Naive B cell (primary cell): ENCODE measurements at regions not wholly inside any gene's neighbourhood (a gene's known extent, or its start where the extent isn't known, plus 50 kb on each side); places are given as distances from the start of the nearest gene placed in this dataset.

Experiments
- ATAC-seq, 2 donors: fragments of 150-1000 bp; cut with Tn5 transposase; 2 replicates each; pipeline ENCODE4 v1.10.0; 2021; ENCODE audit warnings: low read depth in 2 of 2, mild to moderate bottlenecking in 2 of 2, moderate library complexity in 2 of 2
- DNase-seq: peaks from one replicate; pipeline ENCODE4 v3.0.0; 2022
- H3K27ac Mint-ChIP-seq, 6 donors: one replicate each; pipeline ENCODE4 v1.8.0; 2020 to 2022; ENCODE audit warnings: mild to moderate bottlenecking in 6 of 6, mixed read lengths in 6 of 6, moderate library complexity in 5 of 6, inconsistent platforms in 2 of 6
- H3K27me3 Mint-ChIP-seq, 3 donors: one replicate each; pipeline ENCODE4 v1.8.0; 2021 to 2022; ENCODE audit warnings: mixed read lengths in 3 of 3, mild to moderate bottlenecking in 1 of 3
- H3K36me3 Mint-ChIP-seq, 2 donors: one replicate each; pipeline ENCODE4 v1.8.0; 2020 to 2022; ENCODE audit warnings: mixed read lengths in 2 of 2, inconsistent platforms in 1 of 2, mild to moderate bottlenecking in 1 of 2
- H3K4me1 Mint-ChIP-seq, 3 donors: one replicate each; pipeline ENCODE4 v1.8.0; 2020 to 2022; ENCODE audit warnings: mixed read lengths in 3 of 3, inconsistent platforms in 1 of 3, mild to moderate bottlenecking in 1 of 3, moderate library complexity in 1 of 3
- H3K4me3 Mint-ChIP-seq, 8 donors: one replicate each; pipeline ENCODE4 v1.8.0; 2020 to 2022; ENCODE audit warnings: mild to moderate bottlenecking in 8 of 8, mixed read lengths in 8 of 8, moderate library complexity in 8 of 8, inconsistent platforms in 2 of 8
- H3K9me3 Mint-ChIP-seq, 7 donors: one replicate each; pipeline ENCODE4 v1.8.0; 2020 to 2022; ENCODE audit warnings: mixed read lengths in 7 of 7, mild to moderate bottlenecking in 5 of 7, inconsistent platforms in 2 of 7, moderate library complexity in 1 of 7

GRCh38 chr11:111194860-111195568, 50.5 kb upstream of the POU2AF2 start:
- DNase-seq (no peak), ATAC-seq (peak in 1 of 2 donors; percentile 59)
- H3K4me3 Mint-ChIP-seq, result peak overlapping the region in 1 of 8 donors; percentile 2
- no peaks in the 10 kb centered on the region for H3K27me3 Mint-ChIP-seq
- peaks cover 29 to 36% (median 34%) of the 10 kb centered on the region in 3 donors for H3K4me1 Mint-ChIP-seq
- peaks cover 0 to 14% (median 7%) of the 10 kb centered on the region in 7 donors for H3K9me3 Mint-ChIP-seq
- peak overlapping the region in 3 of 6 donors; percentile 23 to 47 (median 46) for H3K27ac Mint-ChIP-seq
- H3K36me3 Mint-ChIP-seq, result peaks cover 0 to 15% of the 10 kb centered on the region in 2 donors

DNA sequence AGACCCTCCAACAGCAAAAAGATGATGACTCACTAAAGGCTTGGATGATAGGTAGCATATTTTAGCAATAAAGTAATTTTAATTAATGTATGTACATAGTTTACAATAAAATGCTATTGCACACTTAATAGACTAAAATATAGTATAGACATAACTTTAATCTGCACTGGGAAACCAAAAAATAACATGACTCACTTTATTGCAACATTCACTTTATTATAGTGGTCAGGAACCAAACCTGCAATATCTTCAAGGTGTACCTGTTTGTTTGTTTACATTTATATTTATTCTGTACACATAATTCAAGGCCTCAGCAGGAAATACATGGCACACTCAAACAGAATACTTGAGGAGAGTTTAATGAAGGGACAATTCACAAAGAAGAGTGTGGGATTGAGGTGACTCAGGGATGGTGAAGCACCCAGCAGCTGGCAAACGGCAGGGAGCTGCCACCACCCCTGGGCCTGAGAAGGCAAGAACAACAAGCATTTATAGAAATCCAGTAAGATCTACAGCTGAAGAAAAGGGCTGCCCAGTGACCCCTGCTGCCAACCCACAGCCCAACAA, 51.5 kb upstream of the POU2AF2 start:
- ATAC-seq, result no peak
- DNase-seq, result no peak
- Mint-ChIP-seq H3K9me3 (peaks cover 0 to 14% (median 7%) of the 10 kb centered on the region in 7 donors), H3K36me3 (peaks cover 0 to 15% of the 10 kb centered on the region in 2 donors), H3K27ac (no peak overlapping the region), H3K27me3 (no peaks in the 10 kb centered on the region), H3K4me1 (peaks cover 27 to 32% (median 30%) of the 10 kb centered on the region in 3 donors), H3K4me3 (no peak overlapping the region)

- peaks cover 0 to 24% of the 10 kb centered on the region in 2 donors for H3K36me3 Mint-ChIP-seq
- ATAC-seq (no peak), DNase-seq (no peak)
- peaks cover 41 to 62% (median 46%) of the 10 kb centered on the region in 3 donors for H3K4me1 Mint-ChIP-seq
- H3K9me3 Mint-ChIP-seq, result peaks cover 0 to 26% (median 9%) of the 10 kb centered on the region in 7 donors
- H3K4me3 Mint-ChIP-seq, result no peak overlapping the region
- H3K27ac Mint-ChIP-seq, result peak overlapping the region in 1 of 6 donors; percentile 4
- H3K27me3 Mint-ChIP-seq, result no peaks in the 10 kb centered on the region
These were observed 56.1 kb upstream of the POU2AF2 start for GRCh38 chr11:111189466-111189865.

- H3K27me3 Mint-ChIP-seq, result no peaks in the 10 kb centered on the region
- ATAC-seq (peak; percentile 90 to 91), DNase-seq (peak; percentile 39)
- H3K4me3 Mint-ChIP-seq, result peak overlapping the region; percentile 2 to 85 (median 54)
- H3K9me3 Mint-ChIP-seq, result peaks cover 0 to 12% (median 3%) of the 10 kb centered on the region in 7 donors
- H3K27ac Mint-ChIP-seq, result peak overlapping the region; percentile 29 to 97 (median 90)
- H3K4me1 Mint-ChIP-seq, result peaks cover 55 to 80% (median 60%) of the 10 kb centered on the region in 3 donors
- peaks cover 0 to 16% of the 10 kb centered on the region in 2 donors for H3K36me3 Mint-ChIP-seq
These were observed 59.1 kb upstream of the POU2AF2 start for GRCh38 chr11:111186308-111186915.

- no peak for DNase-seq
- H3K27ac Mint-ChIP-seq, result peak overlapping the region; percentile 65 to 95 (median 90)
- H3K9me3 Mint-ChIP-seq, result peaks cover 0 to 12% (median 3%) of the 10 kb centered on the region in 7 donors
- ATAC-seq, result peak; percentile 24 to 29
- no peaks in the 10 kb centered on the region for H3K27me3 Mint-ChIP-seq
- peaks cover 0 to 16% of the 10 kb centered on the region in 2 donors for H3K36me3 Mint-ChIP-seq
- peak overlapping the region in 7 of 8 donors; percentile 19 to 80 (median 73) for H3K4me3 Mint-ChIP-seq
- H3K4me1 Mint-ChIP-seq, result peaks cover 58 to 76% (median 58%) of the 10 kb centered on the region in 3 donors
These were observed 60.3 kb upstream of the POU2AF2 start for GRCh38 chr11:111185266-111185665.

DNA sequence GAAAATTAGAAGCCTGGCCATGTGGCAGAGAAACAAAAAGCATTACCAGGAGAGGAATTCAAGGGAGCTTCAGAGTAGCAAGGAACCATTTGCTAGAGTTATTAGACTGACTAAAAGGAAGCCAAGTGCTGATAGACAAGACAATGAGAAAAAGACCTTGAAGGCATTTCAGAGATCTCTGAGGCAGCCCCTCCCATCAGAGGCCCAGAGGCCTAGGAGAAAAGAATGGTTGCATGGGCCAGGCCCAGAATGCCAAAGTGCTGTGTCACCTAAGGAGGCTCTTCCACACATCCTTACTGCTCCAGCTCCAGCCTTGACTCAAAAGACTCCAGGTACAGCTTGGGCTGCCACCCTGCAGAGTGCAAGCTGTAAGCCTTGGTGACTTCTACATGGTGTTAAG, 61.8 kb upstream of the POU2AF2 start:
- H3K4me1 Mint-ChIP-seq, result peaks cover 63 to 82% (median 66%) of the 10 kb centered on the region in 3 donors
- peak overlapping the region in 1 of 8 donors; percentile 26 for H3K4me3 Mint-ChIP-seq
- no peak for DNase-seq
- no peaks in the 10 kb centered on the region for H3K27me3 Mint-ChIP-seq
- peaks cover 0 to 16% of the 10 kb centered on the region in 2 donors for H3K36me3 Mint-ChIP-seq
- no peak overlapping the region for H3K27ac Mint-ChIP-seq
- peaks cover 0 to 12% (median 3%) of the 10 kb centered on the region in 7 donors for H3K9me3 Mint-ChIP-seq
- no peak for ATAC-seq

DNA sequence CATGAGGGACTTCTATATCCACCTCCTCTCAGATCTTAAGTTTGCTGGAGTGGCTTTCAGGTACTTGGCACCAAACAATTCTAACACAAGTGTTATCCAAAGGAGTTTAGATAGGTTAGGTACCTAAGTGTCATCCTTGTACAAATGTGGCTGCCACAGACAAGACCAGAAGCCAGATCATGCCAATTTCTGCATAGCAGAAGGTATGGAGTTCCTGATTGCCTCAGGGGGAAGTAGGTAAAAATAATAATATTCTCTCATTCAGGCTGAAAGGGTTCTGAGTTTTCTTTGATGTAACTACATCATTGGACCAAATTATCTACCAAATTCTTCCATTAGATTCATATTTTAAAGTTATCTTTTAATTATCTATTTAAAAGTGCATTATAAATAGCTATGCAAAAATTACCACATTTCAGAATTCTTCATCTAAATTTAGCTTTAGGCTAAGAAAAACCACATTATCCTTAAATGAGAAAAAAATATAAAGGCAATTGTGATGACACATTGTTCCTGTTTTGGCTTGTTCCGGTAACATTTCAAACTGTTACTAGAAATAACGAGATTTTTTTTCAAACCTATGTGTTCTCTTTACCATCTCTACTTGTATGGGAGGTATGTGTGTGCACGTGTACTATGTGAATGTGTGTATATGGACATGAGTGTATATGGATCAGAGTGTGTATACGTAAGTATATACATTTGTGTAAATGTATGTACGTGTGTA, 66.2 kb upstream of the POU2AF2 start:
- Mint-ChIP-seq H3K36me3 (peaks cover 0 to 8% of the 10 kb centered on the region in 2 donors), H3K4me3 (peak overlapping the region in 7 of 8 donors; percentile 4 to 86 (median 68)), H3K9me3 (no peaks in the 10 kb centered on the region), H3K27ac (peak overlapping the region; percentile 87 to 96 (median 94)), H3K27me3 (no peaks in the 10 kb centered on the region), H3K4me1 (peaks cover 62 to 87% (median 76%) of the 10 kb centered on the region in 3 donors)
- ATAC-seq, result no peak
- peak; percentile 17 for DNase-seq

DNA sequence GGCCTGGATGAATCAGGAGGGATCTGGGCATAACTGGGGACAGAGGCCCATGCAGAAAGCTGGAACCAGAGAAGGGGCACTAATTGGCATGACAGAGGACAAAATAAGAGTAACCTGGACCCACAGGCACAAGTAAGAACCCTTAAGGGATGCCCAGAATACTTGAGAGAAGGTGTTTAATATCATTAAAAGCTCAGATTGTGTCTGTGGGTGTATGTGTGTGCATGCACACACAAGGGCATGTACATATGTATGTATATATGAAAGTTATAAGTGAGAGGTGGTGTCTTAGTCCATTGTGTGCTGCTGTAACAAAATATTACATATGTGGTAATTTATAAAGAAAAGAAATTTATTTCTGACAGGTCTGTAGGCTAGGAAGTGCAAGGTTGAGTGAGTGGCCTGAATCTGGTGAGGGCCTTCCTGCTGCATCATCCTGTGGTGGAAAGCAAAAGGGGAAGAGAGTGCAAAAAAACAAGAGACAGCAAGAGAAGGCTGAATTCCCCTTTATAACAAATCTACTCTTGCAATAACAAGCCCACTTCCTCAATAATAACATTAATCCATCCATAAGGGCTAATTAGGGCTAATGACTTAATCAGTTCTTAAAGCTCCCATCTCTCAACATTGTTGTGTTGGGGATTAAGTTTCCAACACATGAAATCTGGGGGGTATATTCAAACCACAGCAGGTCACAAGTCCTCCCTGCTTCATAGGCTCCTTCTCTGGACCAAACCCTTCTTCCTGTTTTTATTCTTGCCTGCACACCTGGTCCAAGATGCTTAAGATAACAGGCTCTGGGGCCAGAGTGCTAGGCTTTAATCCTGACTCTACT, 68.3 kb upstream of the POU2AF2 start:
- Mint-ChIP-seq H3K4me3 (peak overlapping the region; percentile 61 to 84 (median 70)), H3K27me3 (no peaks in the 10 kb centered on the region), H3K27ac (peak overlapping the region; percentile 88 to 97 (median 96)), H3K36me3 (peaks cover 0 to 9% of the 10 kb centered on the region in 2 donors), H3K4me1 (peaks cover 66 to 86% (median 80%) of the 10 kb centered on the region in 3 donors), H3K9me3 (no peaks in the 10 kb centered on the region)
- peak; percentile 90 for ATAC-seq
- peak; percentile 85 for DNase-seq

- Mint-ChIP-seq H3K9me3 (no peaks in the 10 kb centered on the region), H3K27me3 (no peaks in the 10 kb centered on the region), H3K36me3 (peaks cover 0 to 10% of the 10 kb centered on the region in 2 donors), H3K4me1 (peaks cover 66 to 84% (median 84%) of the 10 kb centered on the region in 3 donors), H3K27ac (peak overlapping the region; percentile 88 to 97 (median 96)), H3K4me3 (peak overlapping the region; percentile 61 to 84 (median 70))
- ATAC-seq (no peak), DNase-seq (no peak)
These were observed 68.9 kb upstream of the POU2AF2 start for GRCh38 chr11:111176603-111177002.

DNA sequence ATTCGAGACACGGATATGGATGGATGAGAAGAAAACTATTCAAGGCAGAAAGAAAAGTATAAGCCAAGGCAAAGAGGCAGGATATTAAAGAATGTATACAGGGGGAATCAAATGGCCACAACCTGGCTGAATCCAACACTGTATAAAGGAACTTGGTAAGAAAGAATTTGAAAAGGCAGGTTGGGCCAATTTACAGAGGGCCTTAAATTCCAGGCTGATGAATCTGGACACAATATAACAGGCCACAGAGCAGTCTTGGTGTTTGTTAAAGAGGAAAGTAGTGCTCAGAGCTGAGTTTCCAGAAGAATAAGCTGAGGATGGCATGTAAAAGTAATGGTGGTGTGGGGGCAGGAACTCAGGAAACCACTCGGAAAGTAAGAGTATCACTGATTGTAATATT, 72.3 kb upstream of the POU2AF2 start:
- Mint-ChIP-seq H3K4me1 (peaks cover 45 to 58% (median 57%) of the 10 kb centered on the region in 3 donors), H3K27me3 (no peaks in the 10 kb centered on the region), H3K27ac (peak overlapping the region in 2 of 6 donors; percentile 48 to 57), H3K9me3 (no peaks in the 10 kb centered on the region), H3K4me3 (no peak overlapping the region), H3K36me3 (peaks cover 0 to 10% of the 10 kb centered on the region in 2 donors)
- DNase-seq, result no peak
- no peak for ATAC-seq

DNA sequence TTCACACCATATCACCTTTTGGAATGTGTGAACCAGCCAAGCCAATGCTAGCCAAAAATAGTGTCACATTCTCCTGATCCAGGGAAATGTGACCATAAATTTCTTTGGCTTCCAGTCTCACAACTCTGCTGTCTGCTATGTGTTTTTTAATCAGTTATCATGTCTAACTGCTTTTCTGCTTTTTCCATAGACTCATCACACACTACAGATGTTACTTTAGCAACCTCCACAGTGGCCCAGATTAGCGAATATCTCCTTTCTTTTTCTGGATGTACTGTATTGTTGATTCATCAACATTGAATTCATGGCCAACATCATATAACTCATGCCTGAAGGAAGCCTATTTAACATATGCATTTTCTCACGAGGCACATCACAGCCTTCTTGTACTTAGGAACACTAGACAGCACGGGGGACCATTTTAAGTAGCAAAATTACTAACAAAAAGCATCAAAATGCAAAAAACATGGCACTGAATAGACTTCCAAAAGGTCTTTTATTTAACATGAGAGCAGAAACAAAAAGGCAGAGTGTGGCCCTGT, 73.1 kb upstream of the POU2AF2 start:
- peak overlapping the region in 4 of 6 donors; percentile 5 to 57 (median 18) for H3K27ac Mint-ChIP-seq
- peaks cover 0 to 10% of the 10 kb centered on the region in 2 donors for H3K36me3 Mint-ChIP-seq
- no peaks in the 10 kb centered on the region for H3K9me3 Mint-ChIP-seq
- no peak for ATAC-seq
- H3K4me3 Mint-ChIP-seq, result no peak overlapping the region
- H3K4me1 Mint-ChIP-seq, result peaks cover 39 to 50% (median 48%) of the 10 kb centered on the region in 3 donors
- DNase-seq, result no peak
- H3K27me3 Mint-ChIP-seq, result no peaks in the 10 kb centered on the region

GRCh38 chr11:111170761-111171379, 74.7 kb upstream of the POU2AF2 start:
- H3K27ac Mint-ChIP-seq, result peak overlapping the region in 1 of 6 donors; percentile 4
- H3K4me3 Mint-ChIP-seq, result no peak overlapping the region

More at GRCh38 chr11:111170761-111171379, 74.7 kb upstream of the POU2AF2 start:
- H3K4me1 Mint-ChIP-seq, result peaks cover 26 to 41% (median 35%) of the 10 kb centered on the region in 3 donors
- H3K27me3 Mint-ChIP-seq, result no peaks in the 10 kb centered on the region
- peaks cover 0 to 10% of the 10 kb centered on the region in 2 donors for H3K36me3 Mint-ChIP-seq
- DNase-seq, result no peak
- H3K9me3 Mint-ChIP-seq, result no peaks in the 10 kb centered on the region
- no peak for ATAC-seq
